ENCODE measurements at regions not wholly inside any gene's neighbourhood (a gene's known extent, or its start where the extent isn't known, plus 50 kb on each side); places are given as distances from the start of the nearest gene placed in this dataset.

DNA sequence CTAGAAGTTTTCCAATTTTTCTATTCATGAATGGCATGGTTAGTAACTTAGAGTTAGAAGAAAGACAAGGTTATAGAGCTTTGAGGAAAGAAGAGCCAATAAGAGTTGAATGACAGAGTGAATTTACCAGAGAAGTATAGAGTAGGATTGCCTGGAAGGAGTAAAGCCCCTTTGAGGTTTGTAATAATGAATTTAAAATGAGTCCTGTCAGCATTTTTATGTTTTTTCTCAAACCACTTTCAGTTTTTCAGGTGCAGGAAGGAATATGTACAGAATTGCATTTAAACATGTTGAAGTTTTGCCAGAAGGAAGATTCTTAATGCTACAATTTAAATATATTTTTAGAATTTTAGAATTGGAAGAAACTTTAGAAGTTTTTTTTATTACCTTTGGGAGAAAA is 408.3 kb downstream of the DSC3 start:
- no peak overlapping the region for H3K9ac ChIP-seq (ENCODE audit: insufficient read depth, low read length)
- H2AFZ ChIP-seq (ENCODE audit: low read length) = no peak overlapping the region
- H3K27ac ChIP-seq (ENCODE audit: insufficient read depth, low read length) = no peak overlapping the region
- DNase-seq (ENCODE audit: low read depth in 2 of 2) = no peak
- H3K36me3 ChIP-seq (ENCODE audit: control insufficient read depth, insufficient read depth, low read length) = no peaks in the 10 kb centered on the region
- H3K9me3 ChIP-seq (ENCODE audit: control insufficient read depth, insufficient read depth, low read depth, low read length) = no peaks in the 10 kb centered on the region
- H4K20me1 ChIP-seq (ENCODE audit: control insufficient read depth, extremely low read depth, insufficient read depth, low read length) = no peaks in the 10 kb centered on the region
- no peak overlapping the region for H3K4me3 ChIP-seq (replicated peaks in 1 of 4; ENCODE audit: control extremely low read depth in 1 of 4, insufficient read depth in 1 of 4, low read depth in 3 of 4, low read length in 4 of 4)
- H3K4me1 ChIP-seq (ENCODE audit: control insufficient read depth, extremely low read depth, insufficient read depth, low read length) = no peaks in the 10 kb centered on the region
- H3K4me2 ChIP-seq (ENCODE audit: extremely low read depth, insufficient read depth, low read length) = no peak overlapping the region
- H3K79me2 ChIP-seq (ENCODE audit: control insufficient read depth, insufficient read depth, low read length) = no peaks in the 10 kb centered on the region
- H3K27me3 ChIP-seq (ENCODE audit: control insufficient read depth, insufficient read depth, low read length) = no peaks in the 10 kb centered on the region
- TF ChIP-seq, protein P1, sequence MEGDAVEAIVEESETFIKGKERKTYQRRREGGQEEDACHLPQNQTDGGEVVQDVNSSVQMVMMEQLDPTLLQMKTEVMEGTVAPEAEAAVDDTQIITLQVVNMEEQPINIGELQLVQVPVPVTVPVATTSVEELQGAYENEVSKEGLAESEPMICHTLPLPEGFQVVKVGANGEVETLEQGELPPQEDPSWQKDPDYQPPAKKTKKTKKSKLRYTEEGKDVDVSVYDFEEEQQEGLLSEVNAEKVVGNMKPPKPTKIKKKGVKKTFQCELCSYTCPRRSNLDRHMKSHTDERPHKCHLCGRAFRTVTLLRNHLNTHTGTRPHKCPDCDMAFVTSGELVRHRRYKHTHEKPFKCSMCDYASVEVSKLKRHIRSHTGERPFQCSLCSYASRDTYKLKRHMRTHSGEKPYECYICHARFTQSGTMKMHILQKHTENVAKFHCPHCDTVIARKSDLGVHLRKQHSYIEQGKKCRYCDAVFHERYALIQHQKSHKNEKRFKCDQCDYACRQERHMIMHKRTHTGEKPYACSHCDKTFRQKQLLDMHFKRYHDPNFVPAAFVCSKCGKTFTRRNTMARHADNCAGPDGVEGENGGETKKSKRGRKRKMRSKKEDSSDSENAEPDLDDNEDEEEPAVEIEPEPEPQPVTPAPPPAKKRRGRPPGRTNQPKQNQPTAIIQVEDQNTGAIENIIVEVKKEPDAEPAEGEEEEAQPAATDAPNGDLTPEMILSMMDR (conservative IDR thresholded peaks at IDR 0.05 in 1 of 2, IDR thresholded peaks at IDR 0.05 in 1 of 2; ENCODE audit: low read depth in 1 of 2, low read length in 2 of 2) = no peak
- no peak for TF ChIP-seq EZH2 (IDR thresholded peaks at IDR 0.05; ENCODE audit: low read length, missing control alignments)

DNA sequence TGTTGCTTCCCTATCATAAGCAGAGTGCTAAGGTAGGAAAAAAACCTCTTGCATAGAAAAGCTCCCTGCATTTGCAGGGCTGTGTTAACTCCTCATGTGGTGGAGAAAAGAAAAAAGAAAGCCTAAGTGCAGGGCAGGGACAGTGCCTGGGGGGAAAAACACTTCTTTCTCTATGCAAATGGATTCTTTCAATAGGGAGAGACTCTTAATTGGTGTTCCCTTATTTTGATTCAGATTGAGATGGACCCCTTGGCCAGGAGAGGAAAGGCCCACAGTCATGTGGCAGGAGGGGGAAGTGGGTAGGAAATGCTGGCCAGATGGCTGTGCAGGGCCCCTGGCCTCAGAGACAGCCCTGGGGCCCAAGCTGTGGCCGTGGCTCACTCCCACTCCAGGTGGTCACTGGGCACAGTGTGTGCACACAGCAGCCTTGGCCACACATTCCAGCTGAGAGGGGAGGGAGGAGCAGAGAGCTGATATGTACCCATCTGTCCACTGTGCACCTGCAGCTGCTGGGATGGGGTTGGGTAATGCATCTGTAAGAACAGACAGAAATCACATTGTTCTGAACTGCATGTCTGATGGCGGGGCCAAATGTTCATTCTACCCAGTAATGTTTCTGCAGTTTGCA is 410.4 kb downstream of the DSC3 start:
- H2AFZ ChIP-seq (ENCODE audit: low read length) = no peak overlapping the region
- H3K4me3 ChIP-seq (replicated peaks in 1 of 4; ENCODE audit: control extremely low read depth in 1 of 4, insufficient read depth in 1 of 4, low read depth in 3 of 4, low read length in 4 of 4) = no peak overlapping the region
- no peak overlapping the region for H3K4me2 ChIP-seq (ENCODE audit: extremely low read depth, insufficient read depth, low read length)
- H4K20me1 ChIP-seq (ENCODE audit: control insufficient read depth, extremely low read depth, insufficient read depth, low read length) = no peaks in the 10 kb centered on the region
- no peaks in the 10 kb centered on the region for H3K36me3 ChIP-seq (ENCODE audit: control insufficient read depth, insufficient read depth, low read length)
- no peak overlapping the region for H3K27ac ChIP-seq (ENCODE audit: insufficient read depth, low read length)
- DNase-seq (ENCODE audit: low read depth in 2 of 2) = no peak
- no peak overlapping the region for H3K9ac ChIP-seq (ENCODE audit: insufficient read depth, low read length)
- no peaks in the 10 kb centered on the region for H3K4me1 ChIP-seq (ENCODE audit: control insufficient read depth, extremely low read depth, insufficient read depth, low read length)
- no peak for TF ChIP-seq EZH2 (IDR thresholded peaks at IDR 0.05; ENCODE audit: low read length, missing control alignments)
- TF ChIP-seq, protein P1 (conservative IDR thresholded peaks at IDR 0.05 in 1 of 2, IDR thresholded peaks at IDR 0.05 in 1 of 2; ENCODE audit: low read depth in 1 of 2, low read length in 2 of 2) = no peak
- H3K79me2 ChIP-seq (ENCODE audit: control insufficient read depth, insufficient read depth, low read length) = no peaks in the 10 kb centered on the region
- H3K9me3 ChIP-seq (ENCODE audit: control insufficient read depth, insufficient read depth, low read depth, low read length) = no peaks in the 10 kb centered on the region
- H3K27me3 ChIP-seq (ENCODE audit: control insufficient read depth, insufficient read depth, low read length) = no peaks in the 10 kb centered on the region

DNA sequence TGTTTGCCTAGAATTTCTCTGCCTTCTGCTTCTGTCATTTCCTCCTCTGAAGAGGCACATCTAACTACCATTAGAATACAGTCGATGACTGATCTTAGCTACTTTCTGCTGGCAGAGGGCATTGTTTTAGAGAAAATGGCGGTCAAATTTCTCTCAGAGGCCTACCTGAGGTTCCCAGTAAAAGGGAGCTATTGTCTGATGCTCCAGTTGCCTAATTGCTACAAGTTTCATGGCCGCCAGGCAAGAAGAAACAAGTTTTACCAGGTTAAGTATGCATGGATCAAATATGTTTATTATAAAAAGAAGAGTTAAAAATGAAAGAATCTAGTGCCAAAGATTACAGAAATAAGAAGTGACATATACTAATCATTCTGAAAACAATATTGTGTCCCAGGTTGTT is 416.6 kb downstream of the DSC3 start:
- H3K4me3 ChIP-seq (replicated peaks in 1 of 4; ENCODE audit: control extremely low read depth in 1 of 4, insufficient read depth in 1 of 4, low read depth in 3 of 4, low read length in 4 of 4) = no peak overlapping the region
- no peaks in the 10 kb centered on the region for H3K27me3 ChIP-seq (ENCODE audit: control insufficient read depth, insufficient read depth, low read length)
- no peaks in the 10 kb centered on the region for H3K79me2 ChIP-seq (ENCODE audit: control insufficient read depth, insufficient read depth, low read length)
- no peak overlapping the region for H3K27ac ChIP-seq (ENCODE audit: insufficient read depth, low read length)
- H3K4me1 ChIP-seq (ENCODE audit: control insufficient read depth, extremely low read depth, insufficient read depth, low read length) = no peaks in the 10 kb centered on the region
- no peak for DNase-seq (ENCODE audit: low read depth in 2 of 2)
- TF ChIP-seq, protein P1 (conservative IDR thresholded peaks at IDR 0.05 in 1 of 2, IDR thresholded peaks at IDR 0.05 in 1 of 2; ENCODE audit: low read depth in 1 of 2, low read length in 2 of 2) = no peak
- no peak for TF ChIP-seq EZH2 (IDR thresholded peaks at IDR 0.05; ENCODE audit: low read length, missing control alignments)
- no peak overlapping the region for H2AFZ ChIP-seq (ENCODE audit: low read length)
- no peaks in the 10 kb centered on the region for H3K36me3 ChIP-seq (ENCODE audit: control insufficient read depth, insufficient read depth, low read length)
- no peaks in the 10 kb centered on the region for H3K9me3 ChIP-seq (ENCODE audit: control insufficient read depth, insufficient read depth, low read depth, low read length)
- no peak overlapping the region for H3K4me2 ChIP-seq (ENCODE audit: extremely low read depth, insufficient read depth, low read length)
- H3K9ac ChIP-seq (ENCODE audit: insufficient read depth, low read length) = no peak overlapping the region
- H4K20me1 ChIP-seq (ENCODE audit: control insufficient read depth, extremely low read depth, insufficient read depth, low read length) = no peaks in the 10 kb centered on the region

Data from fibroblast of lung (primary cell).